GM23248 (cell line): ENCODE measurements at regions not wholly inside any gene's neighbourhood (a gene's known extent, or its start where the extent isn't known, plus 50 kb on each side); places are given as distances from the start of the nearest gene placed in this dataset.

Source experiments
- EZH2 ChIP-seq: fragments of 200-600 bp; sonication (generic); IDR thresholded peaks from 2 replicates; pipeline ENCODE4 v1.6.1; 2018; ENCODE audit warnings: antibody characterized with exemption, mild to moderate bottlenecking; ENCODE audit not compliant: insufficient read depth, poor library complexity, severe bottlenecking
- EZH2phosphoT487 ChIP-seq: fragments of 200-600 bp; sonication (generic); IDR thresholded peaks from 2 replicates; pipeline ENCODE4 v1.6.1; 2018; ENCODE audit warnings: antibody characterized with exemption, moderate library complexity, mild to moderate bottlenecking, low read depth; ENCODE audit not compliant: insufficient read depth

GRCh38 chr7:113270790-113271189, 152.4 kb upstream of the SMIM30 start:
- no peak for TF ChIP-seq EZH2
- TF ChIP-seq EZH2phosphoT487 = no peak
